ENCODE measurements at regions not wholly inside any gene's neighbourhood (a gene's known extent, or its start where the extent isn't known, plus 50 kb on each side); places are given as distances from the start of the nearest gene placed in this dataset.

GRCh38 chr2:34050413-34050812 is 451.3 kb upstream of the FAM98A start:
- DNase-seq (ENCODE audit: low read depth), result no peak
- no peak overlapping the region for H3K4me3 ChIP-seq (ENCODE audit: low read depth, low read length)
- TF ChIP-seq CTCF (IDR thresholded peaks at IDR 0.05; ENCODE audit: low read depth, low read length), result no peak
- no peak for TF ChIP-seq POLR2A (IDR thresholded peaks at IDR 0.05; ENCODE audit: extremely low read depth, insufficient read length)
- no peak for TF ChIP-seq MAX (IDR thresholded peaks at IDR 0.05; ENCODE audit: low read depth, low read length)

GRCh38 chr2:34045101-34045655 is 446.1 kb upstream of the FAM98A start:
- no peak overlapping the region for H3K4me3 ChIP-seq (ENCODE audit: low read depth, low read length)
- TF ChIP-seq CTCF (IDR thresholded peaks at IDR 0.05; ENCODE audit: low read depth, low read length), result no peak
- no peak for TF ChIP-seq POLR2A (IDR thresholded peaks at IDR 0.05; ENCODE audit: extremely low read depth, insufficient read length)
- TF ChIP-seq MYC (IDR thresholded peaks at IDR 0.05; ENCODE audit: low read depth, low read length), result no peak
- no peak for TF ChIP-seq MAX (IDR thresholded peaks at IDR 0.05; ENCODE audit: low read depth, low read length)

GRCh38 chr2:34037886-34038285 is 438.8 kb upstream of the FAM98A start:
- TF ChIP-seq POLR2A (IDR thresholded peaks at IDR 0.05; ENCODE audit: extremely low read depth, insufficient read length) (no peak), MAX (IDR thresholded peaks at IDR 0.05; ENCODE audit: low read depth, low read length) (no peak), MYC (IDR thresholded peaks at IDR 0.05; ENCODE audit: low read depth, low read length) (no peak), CTCF (IDR thresholded peaks at IDR 0.05; ENCODE audit: low read depth, low read length) (no peak)
- no peak for DNase-seq (ENCODE audit: low read depth)
- H3K4me3 ChIP-seq (ENCODE audit: low read depth, low read length), result no peak overlapping the region

More at GRCh38 chr2:34045101-34045655, 446.1 kb upstream of the FAM98A start:
- no peak for DNase-seq (ENCODE audit: low read depth)

- DNase-seq (ENCODE audit: low read depth), result no peak
- no peak overlapping the region for H3K4me3 ChIP-seq (ENCODE audit: low read depth, low read length)
- no peak for TF ChIP-seq CTCF (IDR thresholded peaks at IDR 0.05; ENCODE audit: low read depth, low read length)
These were observed 438.1 kb upstream of the FAM98A start for GRCh38 chr2:34037157-34037556.

- TF ChIP-seq POLR2A (IDR thresholded peaks at IDR 0.05; ENCODE audit: extremely low read depth, insufficient read length), result no peak
- TF ChIP-seq CTCF (IDR thresholded peaks at IDR 0.05; ENCODE audit: low read depth, low read length), result no peak
- TF ChIP-seq MYC (IDR thresholded peaks at IDR 0.05; ENCODE audit: low read depth, low read length), result no peak
- no peak for TF ChIP-seq MAX (IDR thresholded peaks at IDR 0.05; ENCODE audit: low read depth, low read length)
- no peak overlapping the region for H3K4me3 ChIP-seq (ENCODE audit: low read depth, low read length)
- no peak for DNase-seq (ENCODE audit: low read depth)
These were observed 432.0 kb upstream of the FAM98A start for GRCh38 chr2:34031097-34031496.

- no peak for DNase-seq (ENCODE audit: low read depth)
- H3K4me3 ChIP-seq (ENCODE audit: low read depth, low read length), result no peak overlapping the region
- TF ChIP-seq CTCF (IDR thresholded peaks at IDR 0.05; ENCODE audit: low read depth, low read length), result no peak
These were observed 431.2 kb upstream of the FAM98A start for GRCh38 chr2:34030273-34030672.
